Esophagus squamous epithelium (tissue), 4 donors: ENCODE measurements at regions not wholly inside any gene's neighbourhood (a gene's known extent, or its start where the extent isn't known, plus 50 kb on each side); places are given as distances from the start of the nearest gene placed in this dataset.

Experiments
- CTCF ChIP-seq, 6 experiments: fragments of 450-650 bp in 4 of 6; fragments of 200-600 bp in 2 of 6; sonication (generic) in 2 of 6; IDR thresholded peaks; one replicate each; pipeline ENCODE4 v1.5.1; 2016 to 2019; ENCODE audit warnings: antibody characterized with exemption in 6 of 6, mild to moderate bottlenecking in 4 of 6, moderate library complexity in 4 of 6
- POLR2A ChIP-seq, 4 donors: fragments of 450-650 bp; IDR thresholded peaks; one replicate each; pipeline ENCODE4 v1.6.1; 2017; ENCODE audit warnings: antibody characterized with exemption in 4 of 4, mild to moderate bottlenecking in 4 of 4, moderate library complexity in 3 of 4

- TF ChIP-seq CTCF (IDR thresholded peaks at IDR 0.05) (no peak), POLR2A (IDR thresholded peaks at IDR 0.05) (no peak)
Observed at GRCh38 chrX:110409925-110410324, 51.3 kb downstream of the RTL9 start.
